Lower lobe of right lung (tissue), 2 donors: ENCODE measurements at regions not wholly inside any gene's neighbourhood (a gene's known extent, or its start where the extent isn't known, plus 50 kb on each side); places are given as distances from the start of the nearest gene placed in this dataset.

ENCODE experiments used
- ATAC-seq, 2 donors: fragments of 200-7000 bp; cut with Tn5 transposase; one replicate each; pipeline ENCODE4 v1.9.1; 2020 to 2022; ENCODE audit warnings: mild to moderate bottlenecking in 2 of 2, moderate library complexity in 2 of 2
- DNase-seq: peaks from one replicate; pipeline ENCODE4 v3.0.0-alpha.2; 2020
- H3K27ac ChIP-seq: fragments of 200-600 bp; one replicate; pipeline ENCODE4 v1.8.0; 2022
- H3K27me3 ChIP-seq: fragments of 200-600 bp; one replicate; pipeline ENCODE4 v1.8.0; 2022; ENCODE audit warnings: low read depth
- H3K36me3 ChIP-seq: fragments of 200-600 bp; one replicate; pipeline ENCODE4 v1.8.0; 2022; ENCODE audit warnings: mild to moderate bottlenecking
- H3K4me1 ChIP-seq: fragments of 200-600 bp; one replicate; pipeline ENCODE4 v1.8.0; 2022
- H3K4me3 ChIP-seq: fragments of 200-600 bp; one replicate; pipeline ENCODE4 v1.8.0; 2022; ENCODE audit warnings: mild to moderate bottlenecking
- H3K9me3 ChIP-seq: fragments of 200-600 bp; one replicate; pipeline ENCODE4 v1.8.0; 2022
- CTCF ChIP-seq: fragments of 200-600 bp; IDR thresholded peaks from one replicate; pipeline ENCODE4 v1.8.0; 2022; ENCODE audit warnings: antibody characterized with exemption, mild to moderate bottlenecking
- intact Hi-C: fragments of 100-400 bp; cut with DNase I; formaldehyde crosslinking; loops from one replicate; pipeline ENCODE4 v1.11.0; 2022
- donor health status: DM: no; HTN: yes; CAD: no; lungs with severe emphysema.

GRCh38 chr11:111194860-111195568, 50.5 kb upstream of the POU2AF2 start:
- no peaks in the 10 kb centered on the region for H3K27me3 ChIP-seq
- ATAC-seq: no peak
- H3K36me3 ChIP-seq: no peaks in the 10 kb centered on the region
- no peaks in the 10 kb centered on the region for H3K4me1 ChIP-seq
- no peak overlapping the region for H3K4me3 ChIP-seq
- H3K27ac ChIP-seq: no peak overlapping the region
- DNase-seq: no peak
- TF ChIP-seq CTCF: no peak
- H3K9me3 ChIP-seq: no peaks in the 10 kb centered on the region
- intact Hi-C loops: no loop called here

- DNase-seq (no peak), ATAC-seq (no peak)
- H3K27ac ChIP-seq: no peak overlapping the region
- no peaks in the 10 kb centered on the region for H3K36me3 ChIP-seq
- intact Hi-C loops: no loop called here
- no peaks in the 10 kb centered on the region for H3K9me3 ChIP-seq
- H3K4me3 ChIP-seq: no peak overlapping the region
- no peaks in the 10 kb centered on the region for H3K4me1 ChIP-seq
- no peak for TF ChIP-seq CTCF
- H3K27me3 ChIP-seq: no peaks in the 10 kb centered on the region
Measured at GRCh38 chr11:111193924-111194490, 51.5 kb upstream of the POU2AF2 start.

- no peaks in the 10 kb centered on the region for H3K36me3 ChIP-seq
- no peak for TF ChIP-seq CTCF
- H3K27ac ChIP-seq: no peak overlapping the region
- intact Hi-C loops: no loop called here
- no peak overlapping the region for H3K4me3 ChIP-seq
- no peaks in the 10 kb centered on the region for H3K9me3 ChIP-seq
- no peak for ATAC-seq
- DNase-seq: no peak
- peaks cover 7% of the 10 kb centered on the region for H3K4me1 ChIP-seq
- no peaks in the 10 kb centered on the region for H3K27me3 ChIP-seq
Measured at GRCh38 chr11:111189466-111189865, 56.1 kb upstream of the POU2AF2 start.

- intact Hi-C loops: no loop called here
- no peak for DNase-seq
- no peak overlapping the region for H3K27ac ChIP-seq
- ATAC-seq: no peak
- H3K27me3 ChIP-seq: no peaks in the 10 kb centered on the region
- no peaks in the 10 kb centered on the region for H3K9me3 ChIP-seq
- no peak overlapping the region for H3K4me3 ChIP-seq
- peaks cover 7% of the 10 kb centered on the region for H3K4me1 ChIP-seq
- TF ChIP-seq CTCF: no peak
- H3K36me3 ChIP-seq: no peaks in the 10 kb centered on the region
Measured at GRCh38 chr11:111186308-111186915, 59.1 kb upstream of the POU2AF2 start.

- intact Hi-C loops: no loop called here
- Histone ChIP-seq H3K27ac (no peak overlapping the region), H3K4me3 (no peak overlapping the region), H3K36me3 (no peaks in the 10 kb centered on the region), H3K4me1 (peaks cover 7% of the 10 kb centered on the region), H3K27me3 (no peaks in the 10 kb centered on the region), H3K9me3 (no peaks in the 10 kb centered on the region)
- no peak for DNase-seq
- TF ChIP-seq CTCF: no peak
- no peak for ATAC-seq
Measured at GRCh38 chr11:111185266-111185665, 60.3 kb upstream of the POU2AF2 start.
